Lung (tissue), 11 donors: ENCODE measurements at regions not wholly inside any gene's neighbourhood (a gene's known extent, or its start where the extent isn't known, plus 50 kb on each side); places are given as distances from the start of the nearest gene placed in this dataset.

ENCODE experiments used
- ATAC-seq: fragments of 200-7000 bp; cut with Tn5 transposase; one replicate; pipeline ENCODE4 v1.9.1; 2020; ENCODE audit warnings: moderate number of reproducible peaks; ENCODE audit not compliant: insufficient read depth, low FRiP score
- DNase-seq, 3 donors: peaks; one replicate each; pipeline ENCODE4 v3.0.0-alpha.2; 2013 to 2017
- H3K27ac ChIP-seq, 2 donors: one replicate each; pipeline ENCODE4 v1.5.1; 2013; ENCODE audit warnings: mild to moderate bottlenecking in 2 of 2, moderate library complexity in 2 of 2, control low read depth in 1 of 2, inconsistent platforms in 1 of 2, low read depth in 1 of 2, low read length in 1 of 2
- H3K27me3 ChIP-seq, 3 donors: one replicate each; pipeline ENCODE4 v1.5.1; 2013; ENCODE audit warnings: low read length in 2 of 3; ENCODE audit not compliant: control insufficient read depth in 3 of 3, insufficient read depth in 3 of 3
- H3K36me3 ChIP-seq, 4 donors: one replicate each; pipeline ENCODE4 v1.5.1; 2013; ENCODE audit warnings: low read length in 4 of 4, mild to moderate bottlenecking in 1 of 4, moderate library complexity in 1 of 4; ENCODE audit not compliant: control insufficient read depth in 4 of 4, insufficient read depth in 4 of 4
- H3K4me1 ChIP-seq, 5 donors: one replicate each; pipeline ENCODE4 v1.5.1; 2013; ENCODE audit warnings: low read length in 5 of 5, mild to moderate bottlenecking in 2 of 5, moderate library complexity in 1 of 5; ENCODE audit not compliant: control insufficient read depth in 5 of 5, insufficient read depth in 5 of 5
- H3K4me3 ChIP-seq: one replicate; pipeline ENCODE4 v1.5.1; 2013; ENCODE audit warnings: mild to moderate bottlenecking, control low read depth, moderate library complexity
- H3K9ac ChIP-seq, 2 donors: one replicate each; pipeline ENCODE4 v1.5.1; 2013; ENCODE audit warnings: low read length in 2 of 2, control low read depth in 1 of 2; ENCODE audit not compliant: insufficient read depth in 1 of 2
- H3K9me3 ChIP-seq, 4 donors: one replicate each; pipeline ENCODE4 v1.5.1; 2013; ENCODE audit warnings: low read length in 3 of 4, mild to moderate bottlenecking in 1 of 4, moderate library complexity in 1 of 4; ENCODE audit not compliant: control insufficient read depth in 4 of 4, insufficient read depth in 3 of 4
- WGBS, 2 donors: extraction: QIAGEN DNeasy Blood & Tissue Kit; methylation state at CpG; one replicate each; pipeline ENCODE4 v1.1.7; 2013; 5-methylcytosine and 5-hydroxymethylcytosine counted together
- TF ChIP-seq, protein P1 (sequence below): IDR thresholded peaks from 2 replicates; pipeline ENCODE4 v1.5.1; 2012; ENCODE audit warnings: mild to moderate bottlenecking; ENCODE audit errors: control extremely low read depth, extremely low read depth
- donor health status: control.
- donor health status: control.
- donor health status: Bipolar disorder and iron deficiency.
- donor health status: healthy.
- donor health status: DM: yes; HTN: yes; CAD: no.

DNA sequence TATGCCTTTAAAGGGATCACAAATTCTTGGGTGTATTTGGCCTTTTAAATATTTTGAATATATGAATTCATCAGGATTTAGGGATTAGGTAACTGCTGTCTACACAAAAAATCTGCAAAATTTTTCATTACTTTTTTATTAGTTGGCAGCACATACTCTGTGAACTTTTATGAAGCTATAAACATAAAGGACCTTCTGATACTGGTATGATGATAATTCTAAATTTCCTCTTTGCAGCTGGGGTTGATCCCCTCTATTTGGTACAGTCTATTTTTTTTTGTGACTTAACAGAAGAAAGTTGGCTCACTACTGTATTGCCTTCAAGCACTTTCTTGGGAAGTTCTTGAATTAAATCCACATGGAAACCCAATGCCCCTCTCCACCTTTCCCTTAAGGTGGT is 416.1 kb downstream of the LMO4 start:
- H3K27ac ChIP-seq, result no peak overlapping the region
- TF ChIP-seq, protein P1, sequence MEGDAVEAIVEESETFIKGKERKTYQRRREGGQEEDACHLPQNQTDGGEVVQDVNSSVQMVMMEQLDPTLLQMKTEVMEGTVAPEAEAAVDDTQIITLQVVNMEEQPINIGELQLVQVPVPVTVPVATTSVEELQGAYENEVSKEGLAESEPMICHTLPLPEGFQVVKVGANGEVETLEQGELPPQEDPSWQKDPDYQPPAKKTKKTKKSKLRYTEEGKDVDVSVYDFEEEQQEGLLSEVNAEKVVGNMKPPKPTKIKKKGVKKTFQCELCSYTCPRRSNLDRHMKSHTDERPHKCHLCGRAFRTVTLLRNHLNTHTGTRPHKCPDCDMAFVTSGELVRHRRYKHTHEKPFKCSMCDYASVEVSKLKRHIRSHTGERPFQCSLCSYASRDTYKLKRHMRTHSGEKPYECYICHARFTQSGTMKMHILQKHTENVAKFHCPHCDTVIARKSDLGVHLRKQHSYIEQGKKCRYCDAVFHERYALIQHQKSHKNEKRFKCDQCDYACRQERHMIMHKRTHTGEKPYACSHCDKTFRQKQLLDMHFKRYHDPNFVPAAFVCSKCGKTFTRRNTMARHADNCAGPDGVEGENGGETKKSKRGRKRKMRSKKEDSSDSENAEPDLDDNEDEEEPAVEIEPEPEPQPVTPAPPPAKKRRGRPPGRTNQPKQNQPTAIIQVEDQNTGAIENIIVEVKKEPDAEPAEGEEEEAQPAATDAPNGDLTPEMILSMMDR, result no peak
- no peaks in the 10 kb centered on the region for H3K4me1 ChIP-seq
- H3K27me3 ChIP-seq, result no peaks in the 10 kb centered on the region
- DNase-seq, result no peak
- H3K36me3 ChIP-seq, result peaks cover 0 to 5% (median 0%) of the 10 kb centered on the region in 4 donors
- no peak overlapping the region for H3K4me3 ChIP-seq
- no peaks in the 10 kb centered on the region for H3K9me3 ChIP-seq
- ATAC-seq, result no peak
- H3K9ac ChIP-seq, result no peak overlapping the region

DNA sequence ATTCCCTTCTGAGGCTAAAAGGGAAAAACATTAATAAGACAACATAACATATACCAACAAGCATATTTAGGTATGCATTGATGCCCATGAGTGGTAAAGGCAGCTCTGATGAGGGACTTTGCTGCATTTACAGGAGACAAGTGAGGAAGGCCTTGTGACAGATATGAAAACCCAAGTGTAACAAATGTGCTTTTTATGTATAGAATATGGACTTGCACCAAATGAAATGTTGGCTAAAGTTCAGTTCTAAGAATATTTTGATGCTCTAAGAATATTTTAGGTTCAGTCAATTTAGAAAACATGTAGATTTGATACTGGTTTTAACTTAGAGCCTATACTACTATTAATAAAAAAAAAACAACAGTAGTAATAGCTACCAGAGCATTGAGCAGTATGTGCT is 424.7 kb downstream of the LMO4 start:
- ATAC-seq (no peak), DNase-seq (no peak)
- Histone ChIP-seq H3K27ac (no peak overlapping the region), H3K9me3 (no peaks in the 10 kb centered on the region), H3K9ac (no peak overlapping the region), H3K27me3 (no peaks in the 10 kb centered on the region), H3K36me3 (no peaks in the 10 kb centered on the region), H3K4me3 (no peak overlapping the region), H3K4me1 (peaks cover 0 to 12% (median 0%) of the 10 kb centered on the region in 5 donors)
- TF ChIP-seq, protein P1, result no peak

DNA sequence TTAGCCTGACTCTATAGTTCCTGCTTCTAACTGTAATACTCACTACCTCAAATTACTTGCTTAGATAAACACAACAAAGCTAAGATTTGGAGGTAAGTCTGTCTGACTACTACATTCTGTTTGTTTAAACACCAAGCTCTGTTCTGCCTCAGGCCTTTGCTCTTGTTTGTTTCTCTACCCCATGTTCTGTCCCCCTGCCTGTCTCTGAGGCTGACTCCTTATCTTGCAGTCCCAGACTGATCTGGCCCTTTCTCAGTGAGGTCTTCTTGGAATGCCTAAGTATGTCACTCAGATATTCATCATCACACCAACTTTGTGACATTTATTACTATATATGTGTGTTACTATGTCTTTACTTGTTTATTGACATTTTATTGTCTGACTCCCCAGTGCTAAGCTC is 425.5 kb downstream of the LMO4 start:
- TF ChIP-seq, protein P1, result no peak
- ATAC-seq (no peak), DNase-seq (no peak)
- no peak overlapping the region for H3K9ac ChIP-seq
- H3K4me1 ChIP-seq, result peaks cover 0 to 12% (median 0%) of the 10 kb centered on the region in 5 donors
- H3K36me3 ChIP-seq, result no peaks in the 10 kb centered on the region
- H3K9me3 ChIP-seq, result no peaks in the 10 kb centered on the region
- no peaks in the 10 kb centered on the region for H3K27me3 ChIP-seq
- H3K27ac ChIP-seq, result no peak overlapping the region
- no peak overlapping the region for H3K4me3 ChIP-seq

DNA sequence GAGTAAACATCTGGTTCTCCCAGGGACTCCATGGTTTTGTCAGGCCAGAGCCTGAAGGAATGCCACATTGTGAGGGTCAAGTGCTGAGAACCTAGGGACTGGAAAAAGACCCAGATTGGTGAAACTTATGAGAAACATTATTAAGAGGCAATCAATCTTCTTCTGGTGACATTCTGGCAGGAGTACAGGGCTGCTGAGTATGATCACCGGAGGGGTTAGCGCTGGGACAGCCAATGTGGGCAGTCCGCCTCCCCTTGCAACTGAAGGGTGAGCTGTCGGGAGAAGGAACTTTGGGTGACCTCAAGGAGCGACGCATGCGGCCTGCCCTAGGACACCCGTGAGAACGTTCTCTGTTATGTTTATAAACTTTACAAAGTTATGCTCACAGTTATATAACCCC is 429.0 kb downstream of the LMO4 start:
- no peak overlapping the region for H3K27ac ChIP-seq
- no peak overlapping the region for H3K9ac ChIP-seq
- H3K27me3 ChIP-seq, result no peaks in the 10 kb centered on the region
- no peaks in the 10 kb centered on the region for H3K36me3 ChIP-seq
- H3K4me1 ChIP-seq, result peaks cover 0 to 12% (median 0%) of the 10 kb centered on the region in 5 donors
- H3K4me3 ChIP-seq, result no peak overlapping the region
- TF ChIP-seq, protein P1, result no peak
- ATAC-seq, result no peak
- H3K9me3 ChIP-seq, result no peaks in the 10 kb centered on the region
- WGBS, 2 donors, result 69 to 70% methylated on average over 9 of the region's 9 CpGs
- peak; percentile 76 to 86 (median 82) for DNase-seq
